ENCODE measurements at regions not wholly inside any gene's neighbourhood (a gene's known extent, or its start where the extent isn't known, plus 50 kb on each side); places are given as distances from the start of the nearest gene placed in this dataset.

DNA sequence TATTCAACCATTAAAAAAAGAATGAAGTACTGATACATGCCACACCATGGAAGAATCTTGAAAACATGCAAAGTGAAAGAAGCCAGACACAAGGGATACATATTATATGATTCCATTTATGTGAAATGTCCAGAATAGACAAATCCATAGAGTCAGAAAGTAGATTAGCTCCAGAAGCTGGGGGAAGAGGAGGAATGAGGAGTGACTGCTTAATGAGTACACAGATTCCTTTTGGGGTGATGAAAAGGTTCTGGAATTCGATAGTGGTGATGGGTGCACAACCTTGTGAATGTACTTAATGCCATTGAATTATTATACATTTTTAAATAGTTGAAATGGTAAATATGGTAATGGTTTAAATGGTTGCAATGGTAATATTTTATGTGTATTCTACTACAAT lies 90.6 kb upstream of the SPATA12 start:
- no peaks in the 10 kb centered on the region for H3K27me3 ChIP-seq
- H3K36me3 ChIP-seq, result no peaks in the 10 kb centered on the region
- no peak overlapping the region for H3K4me3 ChIP-seq
- no peak overlapping the region for H3K27ac ChIP-seq
- DNase-seq (ENCODE audit: low spot score in 2 of 2), result no peak
- no peaks in the 10 kb centered on the region for H3K4me1 ChIP-seq
- no peaks in the 10 kb centered on the region for H3K9me3 ChIP-seq
- TF ChIP-seq, protein P1, sequence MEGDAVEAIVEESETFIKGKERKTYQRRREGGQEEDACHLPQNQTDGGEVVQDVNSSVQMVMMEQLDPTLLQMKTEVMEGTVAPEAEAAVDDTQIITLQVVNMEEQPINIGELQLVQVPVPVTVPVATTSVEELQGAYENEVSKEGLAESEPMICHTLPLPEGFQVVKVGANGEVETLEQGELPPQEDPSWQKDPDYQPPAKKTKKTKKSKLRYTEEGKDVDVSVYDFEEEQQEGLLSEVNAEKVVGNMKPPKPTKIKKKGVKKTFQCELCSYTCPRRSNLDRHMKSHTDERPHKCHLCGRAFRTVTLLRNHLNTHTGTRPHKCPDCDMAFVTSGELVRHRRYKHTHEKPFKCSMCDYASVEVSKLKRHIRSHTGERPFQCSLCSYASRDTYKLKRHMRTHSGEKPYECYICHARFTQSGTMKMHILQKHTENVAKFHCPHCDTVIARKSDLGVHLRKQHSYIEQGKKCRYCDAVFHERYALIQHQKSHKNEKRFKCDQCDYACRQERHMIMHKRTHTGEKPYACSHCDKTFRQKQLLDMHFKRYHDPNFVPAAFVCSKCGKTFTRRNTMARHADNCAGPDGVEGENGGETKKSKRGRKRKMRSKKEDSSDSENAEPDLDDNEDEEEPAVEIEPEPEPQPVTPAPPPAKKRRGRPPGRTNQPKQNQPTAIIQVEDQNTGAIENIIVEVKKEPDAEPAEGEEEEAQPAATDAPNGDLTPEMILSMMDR (IDR thresholded peaks at IDR 0.05), result no peak
- TF ChIP-seq EP300 (IDR thresholded peaks at IDR 0.05) (no peak), POLR2AphosphoS5 (IDR thresholded peaks at IDR 0.05) (no peak), POLR2A (IDR thresholded peaks at IDR 0.05) (no peak)
- WGBS, result 73% methylated on average over 1 of the region's 1 CpG

DNA sequence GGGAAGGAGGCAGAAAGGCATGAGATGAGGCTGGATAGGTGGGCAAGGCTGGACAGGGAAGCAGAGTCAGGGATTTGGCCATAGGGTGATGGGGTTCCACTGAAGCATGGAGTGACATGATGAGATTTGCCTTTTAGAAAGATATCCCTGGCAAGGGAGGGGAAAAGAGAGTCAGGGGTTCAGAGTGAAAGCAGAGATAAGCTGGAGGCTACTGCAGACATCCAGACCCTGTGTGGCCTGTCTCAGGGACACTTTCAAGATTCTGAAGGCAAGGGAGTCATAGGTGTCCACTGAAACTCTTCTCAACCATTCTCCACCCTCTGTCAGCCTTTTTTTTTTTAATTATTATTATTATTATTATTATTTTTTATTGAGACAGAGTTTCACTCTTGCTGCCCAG lies 94.0 kb upstream of the SPATA12 start:
- H3K36me3 ChIP-seq, result no peaks in the 10 kb centered on the region
- TF ChIP-seq POLR2AphosphoS5 (IDR thresholded peaks at IDR 0.05) (no peak), POLR2A (IDR thresholded peaks at IDR 0.05) (no peak)
- TF ChIP-seq, protein P1 (IDR thresholded peaks at IDR 0.05), result no peak
- H3K27me3 ChIP-seq, result no peaks in the 10 kb centered on the region
- DNase-seq (ENCODE audit: low spot score in 2 of 2), result no peak
- no peaks in the 10 kb centered on the region for H3K9me3 ChIP-seq
- no peak overlapping the region for H3K27ac ChIP-seq
- no peak overlapping the region for H3K4me3 ChIP-seq
- no peaks in the 10 kb centered on the region for H3K4me1 ChIP-seq

DNA sequence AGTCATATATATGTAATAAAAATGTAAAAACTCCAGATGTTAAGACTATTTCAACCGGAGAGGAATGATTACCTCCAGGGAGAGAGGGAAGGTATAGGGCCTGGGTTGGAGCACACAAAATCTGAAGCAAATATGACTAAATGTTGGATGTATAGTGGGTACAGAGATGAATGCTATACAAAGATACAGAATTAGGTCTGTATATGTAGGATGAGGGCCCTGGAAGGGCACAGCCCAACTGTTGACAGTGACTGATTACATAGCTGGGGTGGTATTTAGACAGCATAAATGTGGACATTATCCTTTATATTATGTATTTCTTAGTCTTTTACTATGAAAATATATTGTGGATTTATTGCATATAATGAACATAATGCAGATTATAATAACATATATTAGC lies 94.4 kb upstream of the SPATA12 start:
- Histone ChIP-seq H3K9me3 (no peaks in the 10 kb centered on the region), H3K27ac (no peak overlapping the region), H3K27me3 (no peaks in the 10 kb centered on the region), H3K36me3 (no peaks in the 10 kb centered on the region), H3K4me1 (no peaks in the 10 kb centered on the region), H3K4me3 (no peak overlapping the region)
- no peak for TF ChIP-seq POLR2AphosphoS5 (IDR thresholded peaks at IDR 0.05)
- WGBS, result 98% methylated on average over 1 of the region's 1 CpG
- DNase-seq (ENCODE audit: low spot score in 2 of 2), result no peak

DNA sequence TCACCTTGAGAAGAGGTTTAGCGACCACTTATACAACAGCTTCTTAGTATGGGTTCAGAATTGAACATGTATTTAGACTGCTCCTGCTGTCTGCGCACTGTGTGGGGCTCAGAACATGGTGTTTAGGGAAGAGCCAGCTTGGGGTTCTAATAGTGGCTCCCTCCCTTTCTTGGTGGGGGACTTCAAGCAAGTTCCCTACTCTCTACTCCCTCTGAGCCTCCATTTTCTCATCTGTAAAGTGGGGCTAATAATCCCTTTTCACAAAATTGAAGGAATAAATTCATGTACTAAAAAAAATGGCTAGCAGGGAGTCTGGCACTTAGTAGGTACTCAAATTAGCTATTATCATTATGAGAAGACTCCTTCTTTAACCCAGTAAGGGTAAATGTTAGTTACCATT lies 97.5 kb upstream of the SPATA12 start:
- no peak for DNase-seq (ENCODE audit: low spot score in 2 of 2)
- H3K9me3 ChIP-seq, result no peaks in the 10 kb centered on the region
- TF ChIP-seq, protein P1 (IDR thresholded peaks at IDR 0.05), result no peak
- no peaks in the 10 kb centered on the region for H3K4me1 ChIP-seq
- H3K27ac ChIP-seq, result no peak overlapping the region
- WGBS, result 97% methylated on average over 2 of the region's 2 CpGs
- H3K27me3 ChIP-seq, result no peaks in the 10 kb centered on the region
- H3K36me3 ChIP-seq, result no peaks in the 10 kb centered on the region
- H3K4me3 ChIP-seq, result no peak overlapping the region

DNA sequence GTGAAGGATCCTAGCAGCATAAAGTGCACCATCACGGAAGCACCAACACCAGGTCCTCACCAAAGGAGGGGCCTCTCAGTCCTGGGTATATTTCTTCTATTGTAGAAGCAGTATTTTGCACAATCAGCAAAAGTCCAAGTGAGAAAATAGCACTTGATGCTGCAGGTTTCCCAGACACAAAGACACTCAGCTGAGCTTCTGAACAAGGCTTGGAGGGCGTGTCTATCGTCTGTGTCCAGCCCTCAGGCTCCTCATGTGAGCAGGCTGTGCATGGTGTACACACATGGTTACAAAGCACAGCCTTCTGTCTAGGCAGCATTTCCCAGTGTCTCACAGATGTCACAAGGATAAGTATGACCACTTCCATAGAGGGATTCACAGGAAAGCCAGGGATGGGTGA lies 98.3 kb upstream of the SPATA12 start:
- DNase-seq (ENCODE audit: low spot score in 2 of 2), result no peak
- no peak overlapping the region for H3K4me3 ChIP-seq
- peaks cover 3% of the 10 kb centered on the region for H3K36me3 ChIP-seq
- H3K27ac ChIP-seq, result no peak overlapping the region
- TF ChIP-seq POLR2A (IDR thresholded peaks at IDR 0.05), result no peak
- no peak for TF ChIP-seq POLR2AphosphoS5 (IDR thresholded peaks at IDR 0.05)
- TF ChIP-seq, protein P1 (IDR thresholded peaks at IDR 0.05), result no peak
- no peak for TF ChIP-seq EP300 (IDR thresholded peaks at IDR 0.05)
- H3K27me3 ChIP-seq, result no peaks in the 10 kb centered on the region
- H3K9me3 ChIP-seq, result no peaks in the 10 kb centered on the region
- WGBS, result 60% methylated on average over 3 of the region's 3 CpGs
- no peaks in the 10 kb centered on the region for H3K4me1 ChIP-seq

DNA sequence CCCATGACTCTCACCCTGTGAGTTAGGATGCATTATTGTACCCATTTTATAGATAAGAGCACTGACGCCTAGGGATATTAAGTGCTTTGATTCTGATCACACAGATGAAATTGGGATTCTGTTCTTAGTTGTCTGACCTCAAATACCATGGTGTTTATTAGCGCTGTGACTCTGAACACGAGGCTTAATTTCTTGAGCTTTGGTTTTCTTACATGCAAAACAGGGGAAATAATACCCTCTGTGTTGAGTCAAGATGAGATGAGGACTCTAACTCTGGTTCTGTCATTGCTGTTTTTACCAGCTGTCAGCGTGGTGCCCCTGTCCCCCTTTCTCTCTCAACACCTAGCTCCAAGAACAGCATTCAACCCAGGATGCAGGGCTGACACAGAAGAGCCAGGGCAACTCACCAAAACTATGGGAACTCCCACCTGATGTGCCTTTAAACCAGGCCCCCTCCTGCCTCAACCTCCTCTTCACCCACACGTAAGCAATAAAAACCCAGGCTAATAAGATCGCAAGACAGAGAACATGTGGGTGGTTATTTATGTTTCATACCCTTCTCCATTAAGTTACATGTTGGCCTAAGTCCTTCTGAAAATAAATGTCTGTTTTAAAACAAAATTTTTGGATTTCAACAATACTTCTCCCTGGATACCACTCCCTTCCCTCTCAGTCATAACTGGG lies 100.1 kb upstream of the SPATA12 start:
- H3K4me3 ChIP-seq, result no peak overlapping the region
- no peak overlapping the region for H3K27ac ChIP-seq
- no peaks in the 10 kb centered on the region for H3K4me1 ChIP-seq
- no peak for TF ChIP-seq POLR2A (IDR thresholded peaks at IDR 0.05)
- 83% methylated on average over 6 of the region's 6 CpGs for WGBS
- H3K9me3 ChIP-seq, result no peaks in the 10 kb centered on the region
- no peak for DNase-seq (ENCODE audit: low spot score in 2 of 2)
- no peaks in the 10 kb centered on the region for H3K27me3 ChIP-seq
- H3K36me3 ChIP-seq, result peaks cover 3% of the 10 kb centered on the region

Measured in suprapubic skin (tissue), 4 donors.